ENCODE measurements at regions not wholly inside any gene's neighbourhood (a gene's known extent, or its start where the extent isn't known, plus 50 kb on each side); places are given as distances from the start of the nearest gene placed in this dataset.

- Histone ChIP-seq H3K9me3 (ENCODE audit: insufficient read depth, low read length) (no peaks in the 10 kb centered on the region), H3K9ac (ENCODE audit: low read length) (no peak overlapping the region), H3K36me3 (replicated peaks; ENCODE audit: low read depth, low read length) (no peaks in the 10 kb centered on the region), H3K4me3 (ENCODE audit: low read length) (no peak overlapping the region), H3K27ac (ENCODE audit: low read length) (no peak overlapping the region), H3K4me1 (ENCODE audit: low read length) (peaks cover 14% of the 10 kb centered on the region), H2AFZ (ENCODE audit: low read depth, low read length) (no peak overlapping the region), H3K27me3 (ENCODE audit: low read depth, low read length) (no peaks in the 10 kb centered on the region), H4K20me1 (ENCODE audit: insufficient read depth, low read length) (no peaks in the 10 kb centered on the region), H3K4me2 (ENCODE audit: low read length) (no peak overlapping the region), H3K79me2 (ENCODE audit: low read length) (no peaks in the 10 kb centered on the region)
- TF ChIP-seq EZH2phosphoT487 (IDR thresholded peaks at IDR 0.05; ENCODE audit: low read depth) (no peak), CTCF (IDR thresholded peaks at IDR 0.05; ENCODE audit: low read depth, low read length) (no peak)
Observed at GRCh38 chr13:76438050-76438449, 448.2 kb downstream of the KCTD12 start.

GRCh38 chr13:76425935-76426334 is 460.3 kb downstream of the KCTD12 start:
- Histone ChIP-seq H3K4me3 (ENCODE audit: low read length) (no peak overlapping the region), H3K27me3 (ENCODE audit: low read depth, low read length) (no peaks in the 10 kb centered on the region), H3K79me2 (ENCODE audit: low read length) (no peaks in the 10 kb centered on the region), H4K20me1 (ENCODE audit: insufficient read depth, low read length) (no peaks in the 10 kb centered on the region), H3K4me1 (ENCODE audit: low read length) (no peaks in the 10 kb centered on the region), H3K4me2 (ENCODE audit: low read length) (no peak overlapping the region), H3K36me3 (replicated peaks; ENCODE audit: low read depth, low read length) (no peaks in the 10 kb centered on the region), H3K9ac (ENCODE audit: low read length) (no peak overlapping the region), H3K27ac (ENCODE audit: low read length) (no peak overlapping the region), H2AFZ (ENCODE audit: low read depth, low read length) (no peak overlapping the region), H3K9me3 (ENCODE audit: insufficient read depth, low read length) (no peaks in the 10 kb centered on the region)
- no peak for TF ChIP-seq CTCF (IDR thresholded peaks at IDR 0.05; ENCODE audit: low read depth, low read length)
- TF ChIP-seq EZH2phosphoT487 (IDR thresholded peaks at IDR 0.05; ENCODE audit: low read depth) = no peak

GRCh38 chr13:76421011-76421410 is 465.2 kb downstream of the KCTD12 start:
- no peaks in the 10 kb centered on the region for H4K20me1 ChIP-seq (ENCODE audit: insufficient read depth, low read length)
- H3K27me3 ChIP-seq (ENCODE audit: low read depth, low read length) = no peaks in the 10 kb centered on the region
- no peak overlapping the region for H3K9ac ChIP-seq (ENCODE audit: low read length)
- H3K4me1 ChIP-seq (ENCODE audit: low read length) = peaks cover 13% of the 10 kb centered on the region
- H3K4me2 ChIP-seq (ENCODE audit: low read length) = no peak overlapping the region
- H3K9me3 ChIP-seq (ENCODE audit: insufficient read depth, low read length) = no peaks in the 10 kb centered on the region
- TF ChIP-seq EZH2phosphoT487 (IDR thresholded peaks at IDR 0.05; ENCODE audit: low read depth) (no peak), CTCF (IDR thresholded peaks at IDR 0.05; ENCODE audit: low read depth, low read length) (no peak)
- no peak overlapping the region for H3K27ac ChIP-seq (ENCODE audit: low read length)
- H2AFZ ChIP-seq (ENCODE audit: low read depth, low read length) = no peak overlapping the region
- H3K36me3 ChIP-seq (replicated peaks; ENCODE audit: low read depth, low read length) = no peaks in the 10 kb centered on the region
- no peaks in the 10 kb centered on the region for H3K79me2 ChIP-seq (ENCODE audit: low read length)
- H3K4me3 ChIP-seq (ENCODE audit: low read length) = no peak overlapping the region

GRCh38 chr13:76418404-76418803 is 467.8 kb downstream of the KCTD12 start:
- Histone ChIP-seq H4K20me1 (ENCODE audit: insufficient read depth, low read length) (no peaks in the 10 kb centered on the region), H3K9ac (ENCODE audit: low read length) (no peak overlapping the region), H3K4me3 (ENCODE audit: low read length) (0 out of 2 replicates have a peak overlapping the region, but pooled peaks have one; percentile 21), H3K9me3 (ENCODE audit: insufficient read depth, low read length) (no peaks in the 10 kb centered on the region), H3K27me3 (ENCODE audit: low read depth, low read length) (no peaks in the 10 kb centered on the region), H3K36me3 (replicated peaks; ENCODE audit: low read depth, low read length) (no peaks in the 10 kb centered on the region), H2AFZ (ENCODE audit: low read depth, low read length) (no peak overlapping the region), H3K4me1 (ENCODE audit: low read length) (peaks cover 13% of the 10 kb centered on the region), H3K27ac (ENCODE audit: low read length) (no peak overlapping the region), H3K4me2 (ENCODE audit: low read length) (peak overlapping the region; percentile 23), H3K79me2 (ENCODE audit: low read length) (no peaks in the 10 kb centered on the region)
- TF ChIP-seq EZH2phosphoT487 (IDR thresholded peaks at IDR 0.05; ENCODE audit: low read depth) (no peak), CTCF (IDR thresholded peaks at IDR 0.05; ENCODE audit: low read depth, low read length) (no peak)
